ENCODE measurements at regions not wholly inside any gene's neighbourhood (a gene's known extent, or its start where the extent isn't known, plus 50 kb on each side); places are given as distances from the start of the nearest gene placed in this dataset.

DNA sequence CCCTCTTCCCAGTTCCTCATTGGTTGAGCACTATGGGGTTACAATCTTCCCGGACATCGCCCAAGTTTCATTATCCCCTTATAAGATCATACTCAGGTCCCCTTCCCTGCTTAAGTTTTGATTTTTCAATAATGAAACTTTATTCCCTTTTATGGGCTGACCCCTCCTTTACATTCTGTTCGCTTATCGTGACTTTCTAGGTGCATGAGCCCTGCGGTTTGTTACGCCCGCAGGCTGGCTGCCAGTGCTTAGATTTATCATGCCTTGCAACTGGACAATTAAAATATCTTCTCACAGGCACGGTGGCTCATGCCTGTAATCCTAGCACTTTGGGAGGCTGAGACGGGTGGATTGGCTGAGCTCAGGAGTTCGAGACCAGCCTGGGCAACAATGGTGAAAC is 127.9 kb upstream of the FER start (continued):
- TF ChIP-seq, protein P1, sequence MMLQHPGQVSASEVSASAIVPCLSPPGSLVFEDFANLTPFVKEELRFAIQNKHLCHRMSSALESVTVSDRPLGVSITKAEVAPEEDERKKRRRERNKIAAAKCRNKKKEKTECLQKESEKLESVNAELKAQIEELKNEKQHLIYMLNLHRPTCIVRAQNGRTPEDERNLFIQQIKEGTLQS (IDR thresholded peaks at IDR 0.05), result no peak
- TF ChIP-seq, protein P2, sequence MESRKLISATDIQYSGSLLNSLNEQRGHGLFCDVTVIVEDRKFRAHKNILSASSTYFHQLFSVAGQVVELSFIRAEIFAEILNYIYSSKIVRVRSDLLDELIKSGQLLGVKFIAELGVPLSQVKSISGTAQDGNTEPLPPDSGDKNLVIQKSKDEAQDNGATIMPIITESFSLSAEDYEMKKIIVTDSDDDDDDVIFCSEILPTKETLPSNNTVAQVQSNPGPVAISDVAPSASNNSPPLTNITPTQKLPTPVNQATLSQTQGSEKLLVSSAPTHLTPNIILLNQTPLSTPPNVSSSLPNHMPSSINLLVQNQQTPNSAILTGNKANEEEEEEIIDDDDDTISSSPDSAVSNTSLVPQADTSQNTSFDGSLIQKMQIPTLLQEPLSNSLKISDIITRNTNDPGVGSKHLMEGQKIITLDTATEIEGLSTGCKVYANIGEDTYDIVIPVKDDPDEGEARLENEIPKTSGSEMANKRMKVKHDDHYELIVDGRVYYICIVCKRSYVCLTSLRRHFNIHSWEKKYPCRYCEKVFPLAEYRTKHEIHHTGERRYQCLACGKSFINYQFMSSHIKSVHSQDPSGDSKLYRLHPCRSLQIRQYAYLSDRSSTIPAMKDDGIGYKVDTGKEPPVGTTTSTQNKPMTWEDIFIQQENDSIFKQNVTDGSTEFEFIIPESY (IDR thresholded peaks at IDR 0.05; ENCODE audit: extremely low read depth, insufficient replicate concordance, low read length), result no peak

DNA sequence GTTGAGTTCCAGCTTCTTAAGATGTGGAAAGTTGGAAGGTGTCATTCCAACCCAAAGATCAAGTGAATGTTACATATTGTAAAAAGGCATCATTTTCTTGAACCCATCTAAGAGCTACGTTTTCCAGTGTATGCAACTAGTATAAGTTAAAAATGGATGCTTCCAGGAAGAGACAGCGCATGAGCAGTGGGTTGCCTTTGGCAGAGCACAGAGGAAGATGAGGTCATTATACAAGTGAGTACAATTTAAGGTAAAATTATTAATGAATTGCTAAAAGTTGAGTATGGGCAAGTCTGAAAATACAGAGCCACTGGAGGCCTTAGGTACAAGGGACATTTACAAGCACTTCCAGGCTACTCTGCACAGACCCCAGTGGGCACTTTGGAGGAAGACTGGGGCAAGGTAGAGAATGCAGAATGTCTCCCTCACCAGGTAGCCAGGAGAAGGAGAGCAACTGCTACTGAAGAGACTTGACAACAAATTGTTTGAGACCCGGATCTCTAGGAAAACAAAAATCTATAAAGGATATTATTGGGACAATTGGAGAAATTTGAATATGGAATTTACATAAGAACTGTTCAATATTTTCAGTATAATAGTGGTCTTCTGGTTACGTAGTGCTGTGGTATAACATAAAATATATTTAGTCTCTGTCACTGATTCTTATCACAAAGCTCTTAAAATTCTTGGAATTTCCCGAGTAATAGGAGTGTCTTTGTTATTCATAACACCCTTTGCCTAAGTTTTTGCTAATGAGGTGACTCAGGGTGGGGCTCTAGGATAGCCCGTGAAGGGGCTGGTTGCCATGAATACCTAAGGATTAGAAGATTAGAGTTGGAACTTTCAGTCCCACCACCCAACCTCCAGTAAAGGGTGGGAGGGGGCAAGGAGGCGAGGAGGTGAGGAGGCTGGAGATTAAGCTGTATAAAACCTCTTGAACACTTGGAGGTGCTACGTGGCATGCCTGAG is 129.9 kb upstream of the FER start:
- H3K9me2 ChIP-seq (ENCODE audit: insufficient read depth), result no peaks in the 10 kb centered on the region
- no peak overlapping the region for H3K4me2 ChIP-seq (ENCODE audit: low read length)
- RAD21 ChIA-PET (ENCODE audit: low non-redundant PET in 1 of 2, low total read pairs in 2 of 2, uncharacterized antibody in 2 of 2, unreplicated experiment in 2 of 2), result no interaction called here
- no peaks in the 10 kb centered on the region for H3K36me3 ChIP-seq (ENCODE audit: control insufficient read depth in 1 of 2, insufficient read depth in 2 of 2, low read length in 2 of 2)
- H3K4me1 ChIP-seq (ENCODE audit: control insufficient read depth in 1 of 2, insufficient read depth in 2 of 2, low read length in 2 of 2), result no peaks in the 10 kb centered on the region
- no peaks in the 10 kb centered on the region for H4K20me1 ChIP-seq (ENCODE audit: insufficient read depth)
- no peak for ATAC-seq
- BruUV-seq (replicated peaks), result no TSS peak
- no peaks in the 10 kb centered on the region for H3K9me3 ChIP-seq (ENCODE audit: control insufficient read depth in 1 of 2, insufficient read depth in 1 of 2, low read depth in 1 of 2, low read length in 2 of 2)
- no peaks in the 10 kb centered on the region for H3K79me2 ChIP-seq (ENCODE audit: insufficient read depth, low read length)
- no peak overlapping the region for H3K9ac ChIP-seq (ENCODE audit: low read length)
- no peak for DNase-seq (ENCODE audit: low read depth, low spot score)
- no peak overlapping the region for H3K27ac ChIP-seq (ENCODE audit: low read depth, low read length)
- POLR2A ChIA-PET, result no interaction called here
- intact Hi-C loops (cut with micrococcal nuclease), result no loop called here
- TF ChIP-seq SRF (IDR thresholded peaks at IDR 0.05; ENCODE audit: low read depth) (no peak), ZFX (IDR thresholded peaks at IDR 0.05) (no peak), FOSL1 (IDR thresholded peaks at IDR 0.05; ENCODE audit: low read depth) (no peak)
- TF ChIP-seq, protein P2 (IDR thresholded peaks at IDR 0.05; ENCODE audit: extremely low read depth, insufficient replicate concordance, low read length), result no peak
- H3K4me3 ChIP-seq (replicated peaks in 1 of 2; ENCODE audit: low read depth in 1 of 2, low read length in 2 of 2), result no peak overlapping the region
- no peak overlapping the region for H2AFZ ChIP-seq (ENCODE audit: low read depth, low read length, poor library complexity, severe bottlenecking)
- H3K27me3 ChIP-seq (ENCODE audit: insufficient read depth, low read length), result no peaks in the 10 kb centered on the region
- CTCF ChIA-PET, result no interaction called here
